Suppressor macrophage treated with lipopolysaccharide for 1 hour (primary cell): ENCODE measurements at regions not wholly inside any gene's neighbourhood (a gene's known extent, or its start where the extent isn't known, plus 50 kb on each side); places are given as distances from the start of the nearest gene placed in this dataset.

Experiments used
- DNase-seq, 3 donors: peaks; one replicate each; pipeline ENCODE4 v3.0.0-alpha.2; 2020 to 2022

- no peak for DNase-seq
Observed at GRCh38 chr16:50953290-50953689, 197.8 kb downstream of the SALL1 start.

GRCh38 chr16:50950955-50951354, 200.1 kb downstream of the SALL1 start:
- no peak for DNase-seq

- no peak for DNase-seq
Observed at GRCh38 chr16:50948268-50948930, 202.7 kb downstream of the SALL1 start.

- no peak for DNase-seq
Observed at GRCh38 chr16:50947826-50948225, 203.2 kb downstream of the SALL1 start.

- DNase-seq: no peak
Observed at GRCh38 chr16:50946606-50947005, 204.5 kb downstream of the SALL1 start.

- no peak for DNase-seq
Observed at GRCh38 chr16:50946098-50946497, 204.2 kb downstream of the CYLD start.

GRCh38 chr16:50945171-50945570, 203.3 kb downstream of the CYLD start:
- DNase-seq: no peak

GRCh38 chr16:50944436-50944835, 202.6 kb downstream of the CYLD start:
- peak; percentile 15 to 63 (median 45) for DNase-seq

GRCh38 chr16:50944033-50944432, 202.1 kb downstream of the CYLD start:
- no peak for DNase-seq

GRCh38 chr16:50942143-50942542, 200.3 kb downstream of the CYLD start:
- no peak for DNase-seq

GRCh38 chr16:50941681-50942080, 199.8 kb downstream of the CYLD start:
- DNase-seq: no peak

- DNase-seq: no peak
Observed at GRCh38 chr16:50940275-50940854, 198.5 kb downstream of the CYLD start.

- no peak for DNase-seq
Observed at GRCh38 chr16:50939356-50939755, 197.5 kb downstream of the CYLD start.

DNA sequence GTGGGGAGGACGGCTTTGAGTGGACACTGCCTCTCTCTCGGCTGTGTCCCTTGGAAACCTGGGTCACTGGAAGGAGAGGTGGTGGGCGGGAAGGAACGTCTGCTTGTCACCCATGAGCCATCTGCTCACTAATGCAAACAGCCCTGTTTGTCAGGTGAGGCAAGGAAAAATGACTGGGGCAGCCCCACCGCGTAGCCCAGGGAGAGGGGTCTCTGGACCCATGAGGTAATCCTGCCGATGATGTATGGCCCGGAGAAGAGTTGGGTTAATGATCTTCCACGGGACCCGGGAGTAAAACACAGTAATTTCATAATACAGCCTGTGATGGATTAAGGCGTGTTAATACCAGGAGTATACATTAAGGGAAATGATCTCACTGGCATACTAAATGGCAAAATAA, 197.0 kb downstream of the CYLD start:
- no peak for DNase-seq

DNA sequence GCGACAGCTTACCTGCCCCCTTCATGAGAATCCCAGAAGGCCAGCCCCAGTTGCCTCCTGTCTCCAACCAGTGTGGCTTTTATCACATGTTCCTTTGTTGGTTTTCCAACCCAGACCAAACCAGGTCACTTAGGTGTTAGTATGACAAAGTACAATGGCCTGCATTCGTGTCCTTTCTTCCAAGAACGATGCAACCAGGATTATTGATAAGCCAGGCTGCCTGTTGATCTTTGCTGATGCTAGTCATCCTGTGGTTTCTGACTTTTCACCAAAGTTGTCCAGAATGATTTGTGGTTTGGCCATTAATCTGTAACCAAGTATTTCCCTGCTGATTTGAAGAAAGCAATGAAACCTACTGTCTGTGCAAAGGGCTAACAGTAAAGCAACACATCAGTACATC, 191.4 kb downstream of the CYLD start:
- DNase-seq: no peak

DNA sequence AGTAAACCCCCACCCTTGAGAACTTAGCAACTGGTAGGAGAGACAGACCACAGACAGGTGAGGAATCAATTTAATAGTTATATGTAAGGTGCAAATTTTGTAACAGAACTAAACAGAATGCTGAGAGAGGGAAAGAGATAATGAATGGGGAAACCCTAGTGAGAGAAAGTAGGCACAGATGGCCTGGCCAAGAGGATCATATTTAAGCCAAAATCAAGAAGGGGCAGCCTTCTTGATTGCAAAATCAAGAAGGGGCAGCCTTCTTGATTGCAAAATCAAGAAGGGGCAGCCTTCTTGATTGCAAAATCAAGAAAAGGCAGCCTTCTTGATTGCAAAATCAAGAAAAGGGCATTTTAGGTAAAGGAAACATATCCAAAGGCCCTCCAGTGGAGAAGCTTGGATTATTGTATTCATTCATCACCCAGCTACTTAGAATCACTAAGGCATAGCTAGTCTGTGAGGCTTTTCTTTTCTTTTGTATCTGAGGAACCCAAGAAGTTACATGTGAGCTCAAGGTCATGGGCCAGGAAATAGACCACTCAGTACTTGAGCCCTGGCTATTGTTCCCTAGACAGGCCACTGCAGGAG, 190.6 kb downstream of the CYLD start:
- peak in 2 of 3 donors; percentile 39 to 59 for DNase-seq

GRCh38 chr16:50928065-50928464, 186.2 kb downstream of the CYLD start:
- no peak for DNase-seq

DNA sequence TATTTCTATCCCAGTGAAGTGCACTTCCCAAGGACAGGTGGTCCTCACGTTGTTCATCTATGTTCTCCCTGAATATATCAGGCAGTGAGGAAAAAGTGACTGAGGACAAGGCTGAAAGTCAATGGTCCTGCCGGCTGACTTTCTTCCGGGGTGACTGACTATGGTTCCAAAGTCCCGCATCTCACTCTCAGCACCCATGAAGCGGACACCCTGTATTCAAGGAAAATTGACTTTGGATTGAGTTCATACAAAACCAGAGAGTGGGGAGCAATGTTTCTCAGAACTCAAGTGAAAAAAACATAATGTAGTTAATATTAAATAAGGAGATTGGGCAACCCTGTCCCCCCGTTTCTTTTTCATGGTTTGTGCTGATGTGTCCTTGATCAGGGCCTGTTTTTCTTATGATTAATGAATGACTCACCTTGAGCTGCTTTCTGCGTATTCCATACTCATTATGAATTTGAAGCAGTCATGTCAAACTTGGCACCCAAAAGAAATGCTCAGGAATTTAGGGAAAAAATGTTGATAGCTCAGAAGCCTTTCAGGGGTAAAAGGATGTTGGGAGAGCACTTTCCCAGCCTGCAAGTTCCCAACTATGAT, 184.0 kb downstream of the CYLD start:
- no peak for DNase-seq

DNA sequence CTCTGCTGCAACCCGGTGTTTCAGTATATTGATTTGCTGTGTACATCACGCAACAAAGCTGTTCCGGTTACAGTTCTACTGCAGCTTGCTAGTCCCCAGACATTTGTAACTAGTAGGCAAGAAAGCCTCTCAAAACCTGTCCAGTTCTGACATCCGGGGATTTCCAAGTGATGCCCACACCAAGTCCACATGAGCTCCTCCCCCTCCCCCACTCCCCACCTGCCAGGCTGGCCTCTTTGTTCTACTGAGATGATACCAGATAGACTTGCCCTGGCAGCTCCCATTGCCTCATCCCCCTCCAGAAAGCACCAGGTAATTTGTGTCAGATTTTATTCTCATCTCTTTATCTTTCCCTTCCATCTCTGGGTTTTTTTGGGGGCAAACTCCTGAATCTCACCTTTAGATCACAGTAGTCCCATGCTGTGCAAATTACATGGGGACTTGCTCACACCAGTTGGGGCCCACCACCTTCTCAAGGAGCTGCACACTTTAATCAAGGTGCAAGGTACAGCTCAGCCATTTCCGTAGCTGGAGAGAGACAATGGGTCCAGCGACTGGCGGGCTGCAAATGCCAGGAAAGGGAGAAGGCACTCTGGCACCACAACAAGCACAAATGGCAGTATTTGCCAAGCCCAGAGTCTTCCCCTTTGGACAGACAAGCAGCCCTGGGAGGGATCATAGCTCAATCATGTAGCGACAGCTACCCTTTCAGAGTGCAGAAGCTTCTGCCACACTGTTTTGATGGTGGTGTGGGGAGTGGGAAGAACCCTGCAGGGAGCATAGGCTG, 183.1 kb downstream of the CYLD start:
- no peak for DNase-seq

GRCh38 chr16:50917950-50918703, 176.2 kb downstream of the CYLD start:
- DNase-seq: no peak

DNA sequence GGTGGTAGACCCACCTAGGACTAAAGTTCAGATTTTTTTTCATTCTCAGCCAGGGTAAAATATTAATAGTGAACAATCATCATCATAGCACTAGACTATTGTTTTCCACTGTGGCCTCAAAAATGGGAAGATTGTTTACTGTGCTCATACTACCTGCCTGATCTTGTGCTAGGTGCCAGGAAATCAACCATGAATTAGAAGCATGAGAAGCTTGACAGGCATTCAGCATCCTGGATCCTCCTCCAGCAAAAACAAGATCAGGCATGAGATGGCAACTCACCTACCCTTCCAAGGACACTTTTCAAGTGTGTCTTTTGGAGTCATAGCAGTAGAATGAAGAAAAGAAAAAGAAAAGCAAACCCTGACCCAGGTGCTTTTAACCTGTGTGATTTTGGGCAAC, 174.2 kb downstream of the CYLD start:
- no peak for DNase-seq

DNA sequence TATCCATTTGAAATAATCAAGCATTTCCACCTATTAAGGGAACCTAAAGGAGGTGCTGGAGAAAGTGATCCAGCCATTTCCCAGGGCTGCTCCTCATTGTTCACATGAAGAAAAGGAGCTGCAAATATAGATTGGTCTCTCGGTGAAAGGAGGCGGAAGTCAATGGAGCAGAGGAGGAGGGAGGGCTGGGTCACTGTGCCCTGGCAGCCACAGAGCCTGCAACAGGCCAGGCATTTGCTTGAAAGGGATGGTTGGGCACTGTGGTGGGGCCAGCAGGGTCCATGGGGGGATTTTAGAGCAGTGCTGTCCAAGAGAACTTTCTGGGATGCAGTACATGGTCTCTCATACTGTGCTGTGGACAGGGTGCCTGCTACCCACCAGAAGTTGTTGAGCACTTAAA, 173.2 kb downstream of the CYLD start:
- no peak for DNase-seq

- no peak for DNase-seq
Observed at GRCh38 chr16:50910736-50911100, 168.8 kb downstream of the CYLD start.
